ENCODE measurements at regions not wholly inside any gene's neighbourhood (a gene's known extent, or its start where the extent isn't known, plus 50 kb on each side); places are given as distances from the start of the nearest gene placed in this dataset.

- H3K4me1 ChIP-seq, result no peaks in the 10 kb centered on the region
- H3K4me3 ChIP-seq, result no peak overlapping the region
- WGBS, 2 donors (ENCODE audit: low coverage in 1 of 2), result 75 to 100% methylated on average over 1 to 4 of the region's 4 CpGs
- no peaks in the 10 kb centered on the region for H3K36me3 ChIP-seq
- H3K27ac ChIP-seq, result no peak overlapping the region
- H3K9me3 ChIP-seq, result no peaks in the 10 kb centered on the region
- TF ChIP-seq POLR2A (IDR thresholded peaks at IDR 0.05) (no peak), POLR2AphosphoS5 (IDR thresholded peaks at IDR 0.05) (no peak), EP300 (IDR thresholded peaks at IDR 0.05) (no peak)
- TF ChIP-seq, protein P1, sequence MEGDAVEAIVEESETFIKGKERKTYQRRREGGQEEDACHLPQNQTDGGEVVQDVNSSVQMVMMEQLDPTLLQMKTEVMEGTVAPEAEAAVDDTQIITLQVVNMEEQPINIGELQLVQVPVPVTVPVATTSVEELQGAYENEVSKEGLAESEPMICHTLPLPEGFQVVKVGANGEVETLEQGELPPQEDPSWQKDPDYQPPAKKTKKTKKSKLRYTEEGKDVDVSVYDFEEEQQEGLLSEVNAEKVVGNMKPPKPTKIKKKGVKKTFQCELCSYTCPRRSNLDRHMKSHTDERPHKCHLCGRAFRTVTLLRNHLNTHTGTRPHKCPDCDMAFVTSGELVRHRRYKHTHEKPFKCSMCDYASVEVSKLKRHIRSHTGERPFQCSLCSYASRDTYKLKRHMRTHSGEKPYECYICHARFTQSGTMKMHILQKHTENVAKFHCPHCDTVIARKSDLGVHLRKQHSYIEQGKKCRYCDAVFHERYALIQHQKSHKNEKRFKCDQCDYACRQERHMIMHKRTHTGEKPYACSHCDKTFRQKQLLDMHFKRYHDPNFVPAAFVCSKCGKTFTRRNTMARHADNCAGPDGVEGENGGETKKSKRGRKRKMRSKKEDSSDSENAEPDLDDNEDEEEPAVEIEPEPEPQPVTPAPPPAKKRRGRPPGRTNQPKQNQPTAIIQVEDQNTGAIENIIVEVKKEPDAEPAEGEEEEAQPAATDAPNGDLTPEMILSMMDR (IDR thresholded peaks at IDR 0.05), result no peak
- H3K27me3 ChIP-seq, result no peaks in the 10 kb centered on the region
- no peak for ATAC-seq
Observed at GRCh38 chr9:4381744-4382143, 81.9 kb upstream of the GLIS3 start.

DNA sequence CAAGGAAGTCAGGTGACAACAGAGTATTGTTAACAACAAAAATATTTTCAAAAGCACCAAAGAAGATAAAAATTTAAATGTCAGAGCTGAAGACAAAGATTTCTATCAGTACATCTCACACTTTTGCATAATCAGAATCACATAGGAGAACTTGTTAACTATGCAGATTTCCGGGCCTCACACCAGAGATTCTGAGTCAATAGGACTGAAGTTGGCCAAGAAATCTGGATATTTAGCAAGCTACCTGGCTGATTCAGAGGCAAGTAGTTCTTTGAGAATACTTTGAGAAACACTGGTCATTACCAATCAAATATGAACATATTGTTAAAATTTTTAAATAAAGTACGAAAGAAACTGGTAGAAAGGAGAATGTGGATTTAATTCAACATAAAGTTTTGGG, 80.5 kb upstream of the GLIS3 start:
- H3K4me3 ChIP-seq, result no peak overlapping the region

DNA sequence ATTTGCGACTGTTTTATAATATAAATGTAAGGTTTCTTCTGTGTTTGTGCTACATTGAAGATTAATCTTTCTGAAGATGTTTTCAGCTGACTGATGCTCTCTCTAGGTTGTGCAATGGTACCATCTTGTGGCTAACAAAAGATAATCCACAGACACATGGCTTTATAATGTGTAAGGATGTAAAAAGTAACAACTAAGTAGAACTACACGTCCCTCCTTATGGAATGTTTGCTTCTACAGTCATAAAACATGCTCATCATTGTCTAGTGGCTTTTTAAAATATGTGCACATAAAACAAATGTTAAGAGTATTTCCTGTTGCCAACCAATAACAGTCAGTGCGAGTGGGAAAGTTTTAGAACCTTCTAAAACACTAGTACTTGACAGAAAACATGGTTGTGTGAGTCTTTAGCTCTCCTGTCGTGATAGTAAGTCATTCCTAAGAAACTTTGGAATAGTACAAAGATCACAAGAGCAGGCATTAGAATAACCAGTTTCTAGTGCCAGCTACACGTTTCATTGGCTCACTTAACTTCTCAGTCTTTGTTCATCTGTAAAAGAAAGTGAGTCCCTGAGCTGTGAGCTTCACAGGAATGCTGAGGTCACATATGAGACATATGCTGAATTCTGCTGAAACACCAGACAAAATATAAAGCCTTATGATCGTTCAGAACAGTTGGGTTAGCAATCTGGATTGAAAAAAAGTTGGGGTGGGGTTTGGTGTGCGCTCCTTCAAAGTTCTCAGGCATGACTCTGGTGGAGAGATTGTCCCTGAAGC, 75.7 kb upstream of the GLIS3 start:
- no peak for TF ChIP-seq POLR2AphosphoS5 (IDR thresholded peaks at IDR 0.05)
- TF ChIP-seq, protein P1 (IDR thresholded peaks at IDR 0.05), result peak; percentile 21 to 58 (median 46)
- TF ChIP-seq POLR2A (IDR thresholded peaks at IDR 0.05), result no peak
- no peak for TF ChIP-seq EP300 (IDR thresholded peaks at IDR 0.05)
- Histone ChIP-seq H3K27ac (no peak overlapping the region), H3K4me1 (no peaks in the 10 kb centered on the region), H3K9me3 (no peaks in the 10 kb centered on the region), H3K36me3 (no peaks in the 10 kb centered on the region), H3K4me3 (no peak overlapping the region), H3K27me3 (no peaks in the 10 kb centered on the region)
- ATAC-seq, result no peak
- 42 to 51% methylated on average over 7 of the region's 7 CpGs for whole genome bisulfite sequencing, 2 donors (ENCODE audit: low coverage in 1 of 2)

More for the DNA sequence above, 80.5 kb upstream of the GLIS3 start:
- H3K9me3 ChIP-seq, result no peaks in the 10 kb centered on the region
- TF ChIP-seq EP300 (IDR thresholded peaks at IDR 0.05) (no peak), POLR2A (IDR thresholded peaks at IDR 0.05) (no peak)
- TF ChIP-seq, protein P1 (IDR thresholded peaks at IDR 0.05), result no peak
- H3K27me3 ChIP-seq, result no peaks in the 10 kb centered on the region
- H3K27ac ChIP-seq, result no peak overlapping the region
- no peak for ATAC-seq
- 82 to 96% methylated on average over 2 of the region's 2 CpGs for WGBS, 2 donors (ENCODE audit: low coverage in 1 of 2)
- no peaks in the 10 kb centered on the region for H3K4me1 ChIP-seq
- no peaks in the 10 kb centered on the region for H3K36me3 ChIP-seq

DNA sequence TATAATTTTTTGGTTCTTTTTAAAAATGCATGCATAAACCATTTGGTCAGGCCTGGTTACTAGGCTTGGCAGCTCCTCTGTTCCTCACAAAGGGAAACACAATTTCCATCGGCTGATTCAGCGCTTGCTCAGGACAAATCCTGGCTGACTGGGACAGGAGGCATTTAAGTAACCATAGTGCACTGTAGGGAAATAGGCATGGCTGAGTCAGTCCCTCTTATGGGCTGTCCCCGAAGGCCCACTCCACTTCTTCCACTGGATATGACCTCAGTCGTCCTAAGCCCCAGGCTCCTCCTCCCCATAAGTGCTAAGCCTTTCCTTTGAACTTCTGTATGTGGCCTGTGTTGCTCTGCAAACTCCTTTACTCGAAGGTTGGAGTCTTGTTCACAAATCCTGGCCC, 71.2 kb upstream of the GLIS3 start:
- Histone ChIP-seq H3K4me1 (no peaks in the 10 kb centered on the region), H3K4me3 (no peak overlapping the region), H3K27me3 (no peaks in the 10 kb centered on the region), H3K36me3 (no peaks in the 10 kb centered on the region), H3K27ac (no peak overlapping the region), H3K9me3 (no peaks in the 10 kb centered on the region)
- TF ChIP-seq POLR2A (IDR thresholded peaks at IDR 0.05) (no peak), EP300 (IDR thresholded peaks at IDR 0.05) (no peak), POLR2AphosphoS5 (IDR thresholded peaks at IDR 0.05) (no peak)
- TF ChIP-seq, protein P1 (IDR thresholded peaks at IDR 0.05), result no peak
- 54 to 85% methylated on average over 3 of the region's 5 CpGs for WGBS, 2 donors (ENCODE audit: low coverage in 1 of 2)
- peak; percentile 13 for ATAC-seq

DNA sequence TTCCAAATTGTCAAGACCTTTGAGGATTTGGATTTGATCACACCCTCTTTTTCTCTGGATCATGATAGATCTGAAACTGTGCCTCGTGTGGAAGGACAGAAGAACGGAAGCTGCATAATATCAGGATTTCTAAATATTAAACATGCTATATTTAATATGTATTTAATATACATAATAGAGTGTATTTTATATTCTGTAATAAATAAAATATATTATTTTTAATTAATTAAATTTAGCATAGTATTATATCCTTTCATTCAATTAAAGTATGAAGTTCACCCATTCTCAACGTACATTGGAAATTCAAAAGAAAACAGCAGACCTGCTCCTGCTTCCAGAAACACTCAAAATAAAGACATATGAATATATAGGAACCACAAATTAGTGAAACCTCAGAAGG, 70.6 kb upstream of the GLIS3 start:
- no peak overlapping the region for H3K27ac ChIP-seq
- TF ChIP-seq, protein P1 (IDR thresholded peaks at IDR 0.05), result no peak
- no peaks in the 10 kb centered on the region for H3K27me3 ChIP-seq
- no peaks in the 10 kb centered on the region for H3K4me1 ChIP-seq
- no peaks in the 10 kb centered on the region for H3K36me3 ChIP-seq
- 90 to 91% methylated on average over 3 of the region's 3 CpGs for WGBS, 2 donors (ENCODE audit: low coverage in 1 of 2)
- H3K9me3 ChIP-seq, result no peaks in the 10 kb centered on the region
- H3K4me3 ChIP-seq, result no peak overlapping the region
- no peak for ATAC-seq

Measured in gastroesophageal sphincter (tissue), 4 donors.